ENCODE measurements at regions not wholly inside any gene's neighbourhood (a gene's known extent, or its start where the extent isn't known, plus 50 kb on each side); places are given as distances from the start of the nearest gene placed in this dataset.

DNA sequence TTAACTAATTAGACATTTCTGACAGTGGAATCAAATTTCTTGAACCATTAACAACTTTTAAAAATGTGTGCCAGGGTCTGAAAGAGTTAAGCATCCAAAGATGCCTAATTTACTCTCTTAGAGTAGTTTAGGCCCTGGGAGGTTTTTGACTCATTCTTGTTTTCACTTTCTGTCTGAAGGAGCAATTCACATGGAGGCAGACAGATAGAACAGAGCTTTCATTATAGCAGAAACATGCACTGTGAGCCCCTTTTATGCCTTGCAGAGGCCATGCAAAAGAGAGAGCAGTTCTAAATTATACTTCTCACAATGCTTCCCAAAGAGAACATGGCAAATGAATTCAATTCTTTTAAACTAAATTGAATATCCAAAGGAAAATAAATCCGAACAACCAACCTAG, 554.8 kb downstream of the MFSD1 start:
- Mint-ChIP-seq H3K4me1 (ENCODE audit: low read depth, unreplicated experiment) (no peaks in the 10 kb centered on the region), H3K9me3 (ENCODE audit: unreplicated experiment) (no peaks in the 10 kb centered on the region), H3K27me3 (ENCODE audit: insufficient read depth, unreplicated experiment) (peaks cover 4% of the 10 kb centered on the region), H3K27ac (ENCODE audit: unreplicated experiment) (no peak overlapping the region), H3K4me3 (ENCODE audit: unreplicated experiment) (no peak overlapping the region), H3K36me3 (ENCODE audit: insufficient read depth, unreplicated experiment) (no peaks in the 10 kb centered on the region)
- no peaks in the 10 kb centered on the region for H3K36me3 ChIP-seq (ENCODE audit: control insufficient read depth, insufficient read depth, low read length)
- H3K27me3 ChIP-seq (replicated peaks; ENCODE audit: control insufficient read depth, insufficient read depth, low read length), result no peaks in the 10 kb centered on the region
- TF ChIP-seq, protein P1, sequence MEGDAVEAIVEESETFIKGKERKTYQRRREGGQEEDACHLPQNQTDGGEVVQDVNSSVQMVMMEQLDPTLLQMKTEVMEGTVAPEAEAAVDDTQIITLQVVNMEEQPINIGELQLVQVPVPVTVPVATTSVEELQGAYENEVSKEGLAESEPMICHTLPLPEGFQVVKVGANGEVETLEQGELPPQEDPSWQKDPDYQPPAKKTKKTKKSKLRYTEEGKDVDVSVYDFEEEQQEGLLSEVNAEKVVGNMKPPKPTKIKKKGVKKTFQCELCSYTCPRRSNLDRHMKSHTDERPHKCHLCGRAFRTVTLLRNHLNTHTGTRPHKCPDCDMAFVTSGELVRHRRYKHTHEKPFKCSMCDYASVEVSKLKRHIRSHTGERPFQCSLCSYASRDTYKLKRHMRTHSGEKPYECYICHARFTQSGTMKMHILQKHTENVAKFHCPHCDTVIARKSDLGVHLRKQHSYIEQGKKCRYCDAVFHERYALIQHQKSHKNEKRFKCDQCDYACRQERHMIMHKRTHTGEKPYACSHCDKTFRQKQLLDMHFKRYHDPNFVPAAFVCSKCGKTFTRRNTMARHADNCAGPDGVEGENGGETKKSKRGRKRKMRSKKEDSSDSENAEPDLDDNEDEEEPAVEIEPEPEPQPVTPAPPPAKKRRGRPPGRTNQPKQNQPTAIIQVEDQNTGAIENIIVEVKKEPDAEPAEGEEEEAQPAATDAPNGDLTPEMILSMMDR (IDR thresholded peaks at IDR 0.05; ENCODE audit: insufficient read depth in 1 of 2, low read depth in 1 of 2, low read length in 1 of 2, severe bottlenecking in 1 of 2, unreplicated experiment in 1 of 2), result no peak
- ChIA-PET CTCF (no interaction called here), POLR2A (no interaction called here)
- BruUV-seq (replicated peaks), result no TSS peak
- H3K9me3 ChIP-seq, result no peaks in the 10 kb centered on the region
- DNase-seq, result no peak
- no peak overlapping the region for H3K4me3 ChIP-seq (ENCODE audit: low read depth, low read length)
- H3K4me1 ChIP-seq, result no peaks in the 10 kb centered on the region
- intact Hi-C loops (cut with micrococcal nuclease; ENCODE audit: unreplicated experiment), result no loop called here

DNA sequence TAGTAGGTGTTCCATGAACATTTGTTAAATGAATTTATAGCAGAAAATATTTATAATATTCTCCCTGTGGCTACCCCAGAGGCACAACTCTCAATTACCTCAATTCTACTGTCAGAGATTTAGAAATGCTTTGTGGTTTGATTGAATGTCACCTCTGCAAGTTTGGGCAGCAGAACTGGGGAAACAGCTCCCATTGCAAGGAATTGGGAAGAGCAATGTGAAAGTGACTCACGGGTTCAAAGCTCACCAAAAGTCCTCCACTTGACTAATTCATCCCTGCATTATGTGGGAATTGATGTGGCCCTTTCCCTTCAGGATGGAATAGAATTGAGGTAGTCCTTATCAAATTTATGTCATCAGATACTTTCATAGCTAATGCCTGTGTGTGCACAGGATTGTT, 562.7 kb downstream of the MFSD1 start:
- H3K4me1 Mint-ChIP-seq (ENCODE audit: low read depth, unreplicated experiment), result no peaks in the 10 kb centered on the region
- no peak for DNase-seq
- H3K36me3 ChIP-seq (ENCODE audit: control insufficient read depth, insufficient read depth, low read length), result no peaks in the 10 kb centered on the region
- H3K27me3 ChIP-seq (replicated peaks; ENCODE audit: control insufficient read depth, insufficient read depth, low read length), result no peaks in the 10 kb centered on the region
- no peak overlapping the region for H3K4me3 ChIP-seq (ENCODE audit: low read depth, low read length)
- H3K4me3 Mint-ChIP-seq (ENCODE audit: unreplicated experiment), result no peak overlapping the region
- H3K9me3 Mint-ChIP-seq (ENCODE audit: unreplicated experiment), result no peaks in the 10 kb centered on the region
- H3K4me1 ChIP-seq, result no peaks in the 10 kb centered on the region
- BruUV-seq (replicated peaks), result no TSS peak
- intact Hi-C loops (cut with micrococcal nuclease; ENCODE audit: unreplicated experiment), result no loop called here
- no peak overlapping the region for H3K27ac Mint-ChIP-seq (ENCODE audit: unreplicated experiment)
- H3K27me3 Mint-ChIP-seq (ENCODE audit: insufficient read depth, unreplicated experiment), result peaks cover 8% of the 10 kb centered on the region
- TF ChIP-seq, protein P1 (IDR thresholded peaks at IDR 0.05; ENCODE audit: insufficient read depth in 1 of 2, low read depth in 1 of 2, low read length in 1 of 2, severe bottlenecking in 1 of 2, unreplicated experiment in 1 of 2), result no peak
- CTCF ChIA-PET, result no interaction called here
- no peaks in the 10 kb centered on the region for H3K36me3 Mint-ChIP-seq (ENCODE audit: insufficient read depth, unreplicated experiment)
- H3K9me3 ChIP-seq, result no peaks in the 10 kb centered on the region
- POLR2A ChIA-PET, result no interaction called here

GRCh38 chr3:159366476-159366875, 564.6 kb downstream of the MFSD1 start:
- H3K4me1 ChIP-seq, result no peaks in the 10 kb centered on the region
- no peak overlapping the region for H3K4me3 ChIP-seq (ENCODE audit: low read depth, low read length)
- no peak for DNase-seq
- no peak overlapping the region for H3K27ac Mint-ChIP-seq (ENCODE audit: unreplicated experiment)
- H3K36me3 ChIP-seq (ENCODE audit: control insufficient read depth, insufficient read depth, low read length), result no peaks in the 10 kb centered on the region
- peaks cover 8% of the 10 kb centered on the region for H3K27me3 Mint-ChIP-seq (ENCODE audit: insufficient read depth, unreplicated experiment)
- H3K4me1 Mint-ChIP-seq (ENCODE audit: low read depth, unreplicated experiment), result no peaks in the 10 kb centered on the region
- ChIA-PET CTCF (no interaction called here), POLR2A (no interaction called here)
- no TSS peak for BruUV-seq (replicated peaks)
- no peak overlapping the region for H3K4me3 Mint-ChIP-seq (ENCODE audit: unreplicated experiment)
- no peaks in the 10 kb centered on the region for H3K9me3 ChIP-seq
- TF ChIP-seq, protein P1 (IDR thresholded peaks at IDR 0.05; ENCODE audit: insufficient read depth in 1 of 2, low read depth in 1 of 2, low read length in 1 of 2, severe bottlenecking in 1 of 2, unreplicated experiment in 1 of 2), result no peak
- no peaks in the 10 kb centered on the region for H3K9me3 Mint-ChIP-seq (ENCODE audit: unreplicated experiment)
- intact Hi-C loops (cut with micrococcal nuclease; ENCODE audit: unreplicated experiment), result no loop called here
- H3K36me3 Mint-ChIP-seq (ENCODE audit: insufficient read depth, unreplicated experiment), result no peaks in the 10 kb centered on the region
- H3K27me3 ChIP-seq (replicated peaks; ENCODE audit: control insufficient read depth, insufficient read depth, low read length), result no peaks in the 10 kb centered on the region
